ENCODE measurements at regions not wholly inside any gene's neighbourhood (a gene's known extent, or its start where the extent isn't known, plus 50 kb on each side); places are given as distances from the start of the nearest gene placed in this dataset.

DNA sequence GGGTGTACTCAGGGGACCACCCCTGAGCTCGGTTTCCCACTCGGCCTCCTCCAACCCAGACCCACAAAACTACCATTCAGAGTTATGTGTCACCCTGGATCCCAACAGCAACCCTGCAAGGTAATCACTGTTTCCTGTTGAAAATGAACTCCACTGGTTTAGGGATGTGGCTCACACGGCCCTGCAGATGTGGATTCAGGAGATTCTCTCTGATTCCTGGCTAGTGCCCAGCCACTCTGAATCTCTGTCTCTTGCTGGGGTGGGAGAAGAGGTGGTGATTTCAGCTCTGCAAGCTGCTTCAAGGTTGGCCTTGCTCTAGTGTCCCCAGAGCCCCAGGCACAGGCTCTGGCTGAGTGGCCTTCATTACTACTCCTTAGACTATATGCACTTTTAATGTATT, 1231.6 kb downstream of the TBC1D22A start:
- DNase-seq (ENCODE audit: low spot score), result no peak

DNA sequence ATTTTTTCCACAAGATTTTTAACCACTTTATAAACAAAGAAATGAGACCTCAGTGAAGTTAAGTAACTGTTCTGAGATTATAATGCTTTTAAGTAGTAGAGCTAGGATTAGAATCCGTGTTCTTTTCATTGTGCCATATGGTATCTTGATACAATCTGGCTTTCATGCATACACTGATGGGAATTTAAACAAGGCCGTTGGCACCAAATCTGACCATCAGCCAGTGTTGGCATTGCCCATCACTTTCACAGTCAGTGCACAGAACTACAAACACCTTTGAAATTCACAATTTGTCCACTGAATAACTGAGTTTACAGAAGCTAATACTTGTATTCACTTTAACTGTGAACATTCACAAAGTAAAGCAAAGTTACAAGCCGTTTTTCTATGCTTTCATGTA, 1228.0 kb downstream of the TBC1D22A start:
- DNase-seq (ENCODE audit: low spot score), result no peak

GRCh38 chr22:47987885-47988515, 1225.5 kb downstream of the TBC1D22A start:
- no peak for DNase-seq (ENCODE audit: low spot score)

DNA sequence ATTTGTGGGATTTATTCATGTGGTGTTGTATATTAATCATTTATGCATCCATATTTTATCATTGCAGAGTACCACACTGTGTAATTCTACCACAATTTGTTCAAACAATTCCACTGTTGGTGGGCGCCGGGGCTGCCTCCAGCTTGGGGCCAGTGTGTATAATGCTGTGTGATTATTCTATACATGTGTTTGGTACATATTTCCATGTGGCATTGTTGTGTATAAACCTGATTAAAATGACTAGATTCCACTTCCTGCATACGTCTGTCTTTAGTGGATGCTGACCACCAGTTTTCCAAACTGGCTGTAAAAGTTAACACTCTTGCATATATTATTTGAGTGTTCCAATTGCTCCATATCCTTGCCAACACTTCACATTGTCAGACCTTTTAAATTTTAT, 1213.8 kb downstream of the TBC1D22A start:
- DNase-seq (ENCODE audit: low spot score), result no peak

DNA sequence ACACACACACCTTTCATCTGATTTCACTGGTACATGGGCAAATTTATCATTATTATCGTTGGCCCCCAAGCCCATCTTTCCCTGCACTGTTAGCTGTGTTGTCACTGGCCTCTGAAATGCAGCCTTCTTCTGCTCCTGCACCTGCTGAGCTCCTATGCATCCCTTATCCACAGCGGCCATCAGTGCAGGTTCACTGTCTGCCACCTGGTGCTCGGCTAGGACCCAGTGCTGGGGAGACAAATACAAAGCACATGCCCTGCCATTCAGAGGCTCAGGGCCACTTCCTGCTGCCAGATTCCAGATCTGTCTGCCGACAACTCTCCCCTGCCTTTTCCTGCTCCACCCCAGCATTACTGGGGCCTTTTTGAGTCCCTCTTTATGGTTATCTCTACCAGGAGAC, 1205.4 kb downstream of the TBC1D22A start:
- DNase-seq (ENCODE audit: low spot score), result no peak

DNA sequence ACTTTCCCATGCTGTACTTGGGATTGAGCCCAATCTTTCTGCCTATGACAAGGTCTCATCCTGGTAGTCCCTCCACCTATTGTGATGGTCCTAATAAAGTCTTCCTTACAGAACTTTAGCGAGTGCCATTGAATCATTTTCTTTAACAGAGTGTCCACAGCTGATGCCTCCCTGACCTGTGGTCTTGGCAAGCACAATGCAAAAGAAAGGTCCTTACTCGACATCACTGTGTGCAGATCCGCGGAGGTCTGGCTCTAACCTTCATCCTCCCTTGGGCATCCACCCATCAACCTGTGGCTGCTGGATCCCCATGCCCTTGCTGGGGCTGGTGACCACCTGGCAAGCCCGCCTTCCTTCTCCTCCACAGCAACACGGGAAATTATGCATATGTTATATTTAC, 1203.9 kb downstream of the TBC1D22A start:
- no peak for DNase-seq (ENCODE audit: low spot score)

DNA sequence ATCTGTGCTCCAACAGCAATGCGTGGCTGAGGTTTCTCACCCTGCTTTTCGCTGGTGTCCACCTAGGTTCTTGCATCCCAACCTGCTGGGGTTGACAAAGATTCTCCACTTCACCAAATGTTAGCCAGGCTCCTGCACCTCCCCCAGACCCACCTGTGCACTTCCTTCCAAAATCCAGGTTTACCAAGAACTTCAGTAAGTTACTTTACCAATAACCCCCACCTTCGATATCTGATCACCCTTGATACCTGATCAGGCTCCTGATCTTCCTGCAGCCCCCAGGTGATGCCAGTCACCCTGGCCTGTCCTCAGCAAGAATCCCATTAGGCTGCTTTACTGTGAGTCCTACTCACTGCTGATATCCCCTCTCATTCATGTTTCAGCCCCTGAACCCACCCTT, 1203.4 kb downstream of the TBC1D22A start:
- no peak for DNase-seq (ENCODE audit: low spot score)

DNA sequence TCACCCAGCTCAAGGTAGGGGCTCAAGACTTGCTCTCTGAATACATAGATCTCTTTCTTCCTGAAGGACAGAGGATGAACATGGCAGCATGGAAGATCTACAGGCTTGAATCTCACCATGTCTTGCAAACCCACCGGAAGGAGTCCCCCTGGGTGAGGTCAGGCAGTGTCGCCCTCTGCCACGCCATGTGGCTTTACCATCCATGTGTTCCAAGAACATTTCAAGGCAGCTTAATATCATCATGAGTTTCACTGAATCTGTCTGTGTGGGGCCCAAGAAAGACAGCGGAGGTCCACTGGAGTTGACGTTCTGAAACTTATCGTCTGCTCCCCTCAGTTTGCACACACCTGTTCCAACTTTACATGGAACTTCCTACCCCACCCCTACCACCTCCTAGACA, 1202.6 kb downstream of the TBC1D22A start:
- DNase-seq (ENCODE audit: low spot score), result no peak

DNA sequence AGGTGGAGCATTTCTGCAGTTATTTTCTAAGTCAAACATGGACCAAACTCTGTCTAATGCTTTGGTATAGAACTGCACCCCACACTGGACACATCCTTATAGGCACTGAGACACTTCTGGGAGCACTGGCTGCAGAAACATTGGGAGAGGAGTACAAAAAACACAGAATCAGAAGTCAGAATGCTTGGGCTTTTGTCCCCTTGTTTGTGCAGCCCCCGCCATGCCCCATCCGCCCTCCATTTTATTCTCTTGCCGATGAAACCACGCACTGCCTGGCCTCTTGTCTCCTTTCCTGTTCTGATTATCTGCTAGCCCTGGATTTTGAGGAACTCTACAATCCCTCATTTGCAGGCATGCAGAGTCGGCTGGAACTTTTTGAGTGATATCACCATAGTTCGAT, 1201.2 kb downstream of the TBC1D22A start:
- no peak for DNase-seq (ENCODE audit: low spot score)

GRCh38 chr22:47957649-47958048, 1195.2 kb downstream of the TBC1D22A start:
- no peak for DNase-seq (ENCODE audit: low spot score)

- no peak for DNase-seq (ENCODE audit: low spot score)
Measured at GRCh38 chr22:47954107-47954506, 1191.7 kb downstream of the TBC1D22A start.

DNA sequence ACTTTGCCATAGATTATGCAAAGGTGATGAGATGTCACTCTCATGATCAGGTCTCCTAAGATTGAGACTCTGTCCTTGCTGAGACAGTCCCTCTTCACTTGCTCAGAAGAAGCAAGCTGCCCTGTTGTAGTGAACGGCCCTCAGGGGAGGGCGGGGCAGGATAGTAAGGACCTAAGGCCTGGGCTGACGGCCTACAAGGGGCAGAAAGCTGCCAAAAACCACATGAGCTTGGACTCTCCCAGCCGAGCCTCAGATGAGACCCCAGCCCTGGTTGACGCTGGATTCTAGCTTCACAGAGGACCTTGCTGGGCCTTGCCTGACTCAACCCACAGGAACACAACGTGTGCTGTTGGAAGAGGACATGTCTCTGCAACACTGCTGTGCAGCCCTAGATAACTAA, 1182.5 kb downstream of the TBC1D22A start:
- DNase-seq (ENCODE audit: low spot score), result no peak

DNA sequence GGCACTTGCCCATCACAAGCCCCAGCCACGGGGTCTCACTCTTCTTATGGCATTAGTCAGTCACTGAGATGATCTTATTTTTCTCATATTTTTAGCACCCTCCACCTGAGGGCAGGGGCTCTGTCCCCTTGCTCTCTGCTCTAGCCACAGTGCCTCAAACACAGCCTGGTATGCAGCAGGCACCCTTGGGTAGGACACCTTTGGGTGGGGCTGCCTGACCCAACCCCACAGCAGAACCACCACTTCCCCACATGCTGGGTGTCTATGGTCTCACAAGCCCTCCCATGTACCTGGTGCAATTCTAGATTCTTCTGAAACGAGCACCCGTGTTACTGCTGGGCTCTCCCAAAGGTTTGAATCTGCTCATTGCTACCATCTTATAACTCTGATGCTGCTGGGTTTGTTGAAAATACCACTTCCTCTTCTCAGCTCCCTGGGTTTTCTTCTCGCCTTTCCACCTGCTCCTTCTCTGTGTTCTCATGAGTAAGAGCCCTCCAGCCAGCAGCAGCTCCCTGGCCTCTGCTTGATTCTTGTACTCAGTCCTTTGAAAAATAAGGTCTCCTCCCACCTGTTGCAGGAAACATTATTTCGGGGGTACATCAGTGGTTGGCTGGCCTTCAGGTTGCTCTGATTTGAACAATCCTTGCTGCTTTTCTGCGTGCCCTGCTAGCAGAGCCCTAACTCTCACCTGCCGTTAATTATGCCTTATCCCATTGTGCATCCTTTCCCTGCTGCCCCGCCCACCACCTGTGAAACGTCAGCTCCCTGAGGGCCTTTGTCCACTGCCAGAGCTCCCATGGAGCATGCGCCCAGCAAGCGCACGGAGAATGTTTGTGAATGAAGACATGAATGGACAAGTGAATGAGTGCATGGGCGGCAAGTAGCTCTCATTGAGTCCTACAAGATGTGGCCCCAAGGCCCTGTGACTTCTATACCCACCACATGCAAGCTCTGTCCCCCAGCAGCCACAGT, 1181.6 kb downstream of the TBC1D22A start:
- no peak for DNase-seq (ENCODE audit: low spot score)

DNA sequence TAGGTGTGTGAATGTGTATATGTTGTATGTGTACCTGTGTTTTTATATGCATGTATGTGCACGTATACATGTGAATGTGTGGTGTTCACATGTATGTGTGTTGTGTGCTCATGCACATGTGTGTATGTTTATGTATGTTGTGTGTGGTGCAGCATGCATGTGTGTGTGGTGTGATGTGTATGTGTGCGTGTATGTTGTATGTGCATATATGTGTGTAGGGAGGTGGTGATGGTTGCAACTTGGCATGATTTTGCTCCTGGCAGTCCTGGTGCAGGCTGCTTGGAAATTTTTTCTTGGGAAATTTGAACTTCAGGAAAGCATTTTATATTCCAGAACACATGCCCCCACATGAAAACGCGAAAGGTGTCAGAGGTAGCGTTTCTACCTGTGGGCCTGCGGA, 1177.8 kb downstream of the TBC1D22A start:
- no peak for DNase-seq (ENCODE audit: low spot score)

DNA sequence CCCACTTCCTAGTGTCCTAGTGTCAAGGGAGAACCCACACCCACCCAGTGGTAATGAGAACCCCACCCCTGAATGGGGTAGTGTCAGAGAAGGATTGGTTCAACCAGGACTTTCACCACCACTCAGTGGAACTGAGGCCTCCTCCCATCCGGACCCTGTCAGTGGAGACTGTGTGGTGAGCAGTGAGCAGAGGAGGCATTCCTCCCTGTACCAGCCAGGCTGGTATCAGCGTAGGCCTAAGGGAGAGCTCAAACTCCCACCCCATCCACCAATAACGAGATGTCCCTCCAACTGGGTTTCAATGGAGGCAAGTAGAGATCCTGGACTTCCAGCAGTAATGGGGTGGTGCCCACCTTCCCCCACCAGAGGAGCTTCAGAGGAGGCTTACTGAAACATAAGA, 1171.4 kb downstream of the TBC1D22A start:
- no peak for DNase-seq (ENCODE audit: low spot score)

DNA sequence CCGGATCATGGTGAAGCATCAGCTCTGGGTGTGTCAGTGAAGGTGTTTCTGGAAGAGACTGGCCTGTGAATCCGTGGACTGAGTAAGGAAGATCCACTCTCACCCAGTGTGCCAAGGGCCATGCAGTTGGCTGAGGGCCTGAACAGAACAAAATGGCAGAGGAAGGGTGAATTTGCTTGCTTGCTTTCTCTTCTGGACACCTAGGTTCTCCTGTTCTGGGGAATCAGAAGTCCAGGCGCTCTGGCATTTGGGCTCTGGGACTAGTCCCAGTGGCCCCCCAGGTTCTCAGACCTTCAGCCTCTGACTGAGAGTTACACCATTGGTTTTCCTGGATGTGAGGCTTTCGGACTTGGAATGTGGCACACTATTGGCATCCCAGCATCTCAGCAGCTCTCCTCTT, 1170.8 kb downstream of the TBC1D22A start:
- DNase-seq (ENCODE audit: low spot score), result no peak

DNA sequence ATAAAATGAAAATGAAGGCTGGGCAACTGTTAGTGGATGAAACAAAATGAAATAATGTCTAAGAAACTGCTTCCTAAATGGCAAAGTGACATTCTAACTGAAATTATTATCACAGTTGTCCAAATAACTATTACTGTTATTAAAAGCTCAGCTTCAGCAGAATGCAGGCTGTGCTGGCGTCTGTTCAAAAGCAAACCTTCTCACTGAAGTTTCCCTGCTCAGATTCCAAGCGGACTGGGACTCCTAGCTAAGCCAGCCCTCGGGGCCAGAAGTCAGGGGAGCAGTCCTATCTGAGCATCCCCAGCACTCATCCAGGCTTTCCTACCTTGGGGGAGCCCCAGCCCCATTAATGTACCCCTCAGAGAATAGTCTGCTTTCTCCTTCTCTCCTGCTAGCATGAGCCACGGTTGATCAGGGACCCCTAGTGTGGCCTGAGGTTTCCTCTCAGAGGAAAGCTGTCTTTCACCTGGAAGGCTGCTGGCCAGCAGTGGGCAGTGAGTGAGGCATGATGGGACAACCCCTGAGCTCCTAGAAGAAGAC, 1167.3 kb downstream of the TBC1D22A start:
- DNase-seq (ENCODE audit: low spot score), result no peak

DNA sequence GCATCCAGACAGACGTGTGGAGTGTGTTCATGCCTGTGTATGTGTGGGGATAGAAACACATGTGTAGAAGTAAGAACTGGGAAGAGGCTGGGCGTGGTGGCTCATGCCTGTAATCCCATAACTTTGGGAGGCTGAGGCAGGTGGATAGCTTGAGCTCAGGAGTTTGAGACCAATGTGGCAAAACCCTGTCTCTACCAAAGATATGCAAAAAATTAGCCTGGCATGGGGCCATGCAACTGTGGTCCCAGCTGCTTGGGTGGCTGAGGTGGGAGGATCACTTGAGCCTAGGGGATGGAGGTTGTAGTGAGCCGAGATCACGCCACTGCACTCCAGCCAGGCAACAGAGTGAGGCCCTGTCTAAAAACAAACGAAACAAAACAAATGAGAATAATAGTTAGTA, 1166.6 kb downstream of the TBC1D22A start:
- DNase-seq (ENCODE audit: low spot score), result no peak

DNA sequence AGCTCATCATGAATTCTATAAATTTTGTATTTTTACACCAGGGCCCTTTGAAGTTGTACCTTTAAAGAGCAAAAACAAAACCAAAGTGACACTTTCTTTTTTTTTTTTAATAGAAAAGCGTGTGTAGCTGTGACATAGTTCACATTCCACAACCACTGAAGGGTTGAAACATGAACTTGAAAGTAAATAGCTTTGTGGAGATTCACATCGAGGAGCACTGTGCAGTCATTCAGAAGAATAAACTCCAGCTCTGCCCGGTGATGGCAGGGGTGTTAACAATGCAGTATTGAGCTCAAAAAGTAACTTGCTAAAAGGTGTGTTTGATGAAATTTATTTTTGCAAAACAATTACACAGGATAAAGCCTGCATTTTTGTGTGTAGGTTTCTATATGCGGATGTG, 1166.2 kb downstream of the TBC1D22A start:
- DNase-seq (ENCODE audit: low spot score), result no peak

GRCh38 chr22:47927648-47928210, 1165.3 kb downstream of the TBC1D22A start:
- no peak for DNase-seq (ENCODE audit: low spot score)

DNA sequence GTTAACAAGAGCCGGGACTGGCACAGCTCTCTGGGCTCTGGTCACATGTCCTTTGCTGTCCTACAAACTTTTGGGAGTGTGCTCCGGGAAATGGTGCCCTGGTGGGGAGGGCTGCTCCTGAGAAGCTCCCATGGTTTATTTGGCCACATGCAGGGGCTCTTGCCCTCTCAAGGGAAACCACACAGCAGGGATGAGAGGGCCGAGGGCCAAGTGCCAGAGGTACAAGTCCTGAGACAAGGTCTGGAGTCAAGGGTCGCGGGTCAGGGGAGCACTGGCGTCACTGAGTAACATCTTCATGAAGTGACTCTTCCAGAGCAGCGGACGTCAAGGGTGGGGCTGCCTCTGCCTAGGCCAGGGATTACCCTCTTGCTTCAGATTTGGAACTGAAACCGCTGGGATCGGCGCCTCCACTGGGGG, 1160.6 kb downstream of the TBC1D22A start:
- DNase-seq (ENCODE audit: low spot score), result no peak

- DNase-seq (ENCODE audit: low spot score), result no peak
Measured at GRCh38 chr22:47921906-47922305, 1159.5 kb downstream of the TBC1D22A start.

- no peak for DNase-seq (ENCODE audit: low spot score)
Measured at GRCh38 chr22:47920380-47920959, 1158.0 kb downstream of the TBC1D22A start.
